ENCODE measurements at regions not wholly inside any gene's neighbourhood (a gene's known extent, or its start where the extent isn't known, plus 50 kb on each side); places are given as distances from the start of the nearest gene placed in this dataset.

- H3K27me3 ChIP-seq (ENCODE audit: insufficient read depth, low read length): no peaks in the 10 kb centered on the region
- H3K36me3 ChIP-seq (ENCODE audit: insufficient read depth, low read length): no peaks in the 10 kb centered on the region
- no peak overlapping the region for H3K4me3 ChIP-seq (ENCODE audit: low read length)
- peaks cover under 1% of the 10 kb centered on the region for H3K4me1 ChIP-seq (ENCODE audit: insufficient read depth, low read length)
- no peak overlapping the region for H2AFZ ChIP-seq (ENCODE audit: low read depth, low read length)
- no peaks in the 10 kb centered on the region for H3K9me3 ChIP-seq (ENCODE audit: low read length)
Measured at GRCh38 chr1:208829595-208829994, 585.4 kb upstream of the PLXNA2 start.

- peaks cover 6% of the 10 kb centered on the region for H3K4me1 ChIP-seq (ENCODE audit: insufficient read depth, low read length)
- H3K27me3 ChIP-seq (ENCODE audit: insufficient read depth, low read length): no peaks in the 10 kb centered on the region
- H3K4me3 ChIP-seq (ENCODE audit: low read length): no peak overlapping the region
- H3K36me3 ChIP-seq (ENCODE audit: insufficient read depth, low read length): no peaks in the 10 kb centered on the region
- H3K9me3 ChIP-seq (ENCODE audit: low read length): no peaks in the 10 kb centered on the region
- no peak overlapping the region for H2AFZ ChIP-seq (ENCODE audit: low read depth, low read length)
Measured at GRCh38 chr1:208834381-208835096, 590.4 kb upstream of the PLXNA2 start.

- H3K9me3 ChIP-seq (ENCODE audit: low read length): no peaks in the 10 kb centered on the region
- no peaks in the 10 kb centered on the region for H3K27me3 ChIP-seq (ENCODE audit: insufficient read depth, low read length)
- no peaks in the 10 kb centered on the region for H3K36me3 ChIP-seq (ENCODE audit: insufficient read depth, low read length)
- H3K4me3 ChIP-seq (ENCODE audit: low read length): no peak overlapping the region
- H3K4me1 ChIP-seq (ENCODE audit: insufficient read depth, low read length): peaks cover 6% of the 10 kb centered on the region
- no peak overlapping the region for H2AFZ ChIP-seq (ENCODE audit: low read depth, low read length)
Measured at GRCh38 chr1:208835097-208835463, 590.9 kb upstream of the PLXNA2 start.

GRCh38 chr1:208835781-208836180 is 591.6 kb upstream of the PLXNA2 start:
- H3K4me1 ChIP-seq (ENCODE audit: insufficient read depth, low read length): peaks cover 6% of the 10 kb centered on the region
- H2AFZ ChIP-seq (ENCODE audit: low read depth, low read length): no peak overlapping the region
- H3K9me3 ChIP-seq (ENCODE audit: low read length): no peaks in the 10 kb centered on the region
- H3K36me3 ChIP-seq (ENCODE audit: insufficient read depth, low read length): no peaks in the 10 kb centered on the region
- H3K4me3 ChIP-seq (ENCODE audit: low read length): no peak overlapping the region
- H3K27me3 ChIP-seq (ENCODE audit: insufficient read depth, low read length): no peaks in the 10 kb centered on the region

DNA sequence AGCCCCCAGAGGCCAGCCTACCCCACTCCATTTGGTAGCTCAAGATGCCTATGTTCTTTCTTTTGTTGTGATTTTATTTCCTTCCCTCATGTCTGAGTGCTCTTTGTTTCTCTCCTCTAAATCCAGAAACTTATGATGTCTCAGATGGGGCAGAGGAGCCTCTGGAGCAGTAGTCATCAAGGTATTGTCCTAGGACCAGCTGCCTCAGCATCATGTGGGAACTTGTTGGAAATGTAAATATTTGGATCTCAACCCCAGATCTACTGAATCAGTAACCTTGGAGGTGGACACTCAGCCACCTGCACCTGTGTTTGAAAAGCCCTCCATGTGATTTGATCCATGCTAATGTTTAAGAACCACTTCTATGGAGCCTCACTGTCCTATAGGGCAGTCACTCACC is 593.1 kb upstream of the PLXNA2 start:
- H3K36me3 ChIP-seq (ENCODE audit: insufficient read depth, low read length): no peaks in the 10 kb centered on the region
- no peaks in the 10 kb centered on the region for H3K9me3 ChIP-seq (ENCODE audit: low read length)
- no peak overlapping the region for H3K4me3 ChIP-seq (ENCODE audit: low read length)
- peaks cover 6% of the 10 kb centered on the region for H3K4me1 ChIP-seq (ENCODE audit: insufficient read depth, low read length)
- no peak overlapping the region for H2AFZ ChIP-seq (ENCODE audit: low read depth, low read length)
- H3K27me3 ChIP-seq (ENCODE audit: insufficient read depth, low read length): no peaks in the 10 kb centered on the region

DNA sequence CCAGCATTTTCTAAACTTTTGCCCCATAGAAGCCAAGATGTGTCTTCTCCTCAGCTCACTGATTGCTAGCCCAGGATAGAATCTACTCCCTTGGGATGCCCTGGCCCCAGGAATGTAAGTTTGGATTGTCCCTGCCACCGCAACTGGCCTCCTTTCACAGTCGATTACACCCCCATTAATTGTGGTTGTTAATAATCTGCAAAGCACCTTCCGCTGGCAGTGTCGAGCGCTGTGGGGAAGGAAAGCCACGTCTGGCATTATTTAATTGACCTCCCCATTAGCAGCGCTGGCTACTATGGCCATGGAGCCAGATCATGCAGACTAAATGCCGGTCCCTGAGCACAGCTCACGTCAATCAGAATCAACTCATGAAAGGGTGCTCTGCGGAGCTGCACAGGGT is 597.3 kb upstream of the PLXNA2 start:
- H3K36me3 ChIP-seq (ENCODE audit: insufficient read depth, low read length): no peaks in the 10 kb centered on the region
- H2AFZ ChIP-seq (ENCODE audit: low read depth, low read length): no peak overlapping the region
- H3K4me1 ChIP-seq (ENCODE audit: insufficient read depth, low read length): no peaks in the 10 kb centered on the region
- H3K4me3 ChIP-seq (ENCODE audit: low read length): no peak overlapping the region
- H3K9me3 ChIP-seq (ENCODE audit: low read length): no peaks in the 10 kb centered on the region
- no peaks in the 10 kb centered on the region for H3K27me3 ChIP-seq (ENCODE audit: insufficient read depth, low read length)

- H2AFZ ChIP-seq (ENCODE audit: low read depth, low read length): no peak overlapping the region
- no peaks in the 10 kb centered on the region for H3K27me3 ChIP-seq (ENCODE audit: insufficient read depth, low read length)
- H3K9me3 ChIP-seq (ENCODE audit: low read length): no peaks in the 10 kb centered on the region
- no peak overlapping the region for H3K4me3 ChIP-seq (ENCODE audit: low read length)
- no peaks in the 10 kb centered on the region for H3K36me3 ChIP-seq (ENCODE audit: insufficient read depth, low read length)
- no peaks in the 10 kb centered on the region for H3K4me1 ChIP-seq (ENCODE audit: insufficient read depth, low read length)
Measured at GRCh38 chr1:208842451-208842850, 598.3 kb upstream of the PLXNA2 start.

GRCh38 chr1:208844158-208844557 is 600.0 kb upstream of the PLXNA2 start:
- no peak overlapping the region for H3K4me3 ChIP-seq (ENCODE audit: low read length)
- H3K36me3 ChIP-seq (ENCODE audit: insufficient read depth, low read length): no peaks in the 10 kb centered on the region
- no peaks in the 10 kb centered on the region for H3K27me3 ChIP-seq (ENCODE audit: insufficient read depth, low read length)
- no peak overlapping the region for H2AFZ ChIP-seq (ENCODE audit: low read depth, low read length)
- H3K9me3 ChIP-seq (ENCODE audit: low read length): no peaks in the 10 kb centered on the region
- no peaks in the 10 kb centered on the region for H3K4me1 ChIP-seq (ENCODE audit: insufficient read depth, low read length)

- Histone ChIP-seq H3K4me1 (ENCODE audit: insufficient read depth, low read length) (no peaks in the 10 kb centered on the region), H3K27me3 (ENCODE audit: insufficient read depth, low read length) (no peaks in the 10 kb centered on the region), H3K36me3 (ENCODE audit: insufficient read depth, low read length) (no peaks in the 10 kb centered on the region)
Measured at GRCh38 chr1:208848854-208849253, 604.7 kb upstream of the PLXNA2 start.

DNA sequence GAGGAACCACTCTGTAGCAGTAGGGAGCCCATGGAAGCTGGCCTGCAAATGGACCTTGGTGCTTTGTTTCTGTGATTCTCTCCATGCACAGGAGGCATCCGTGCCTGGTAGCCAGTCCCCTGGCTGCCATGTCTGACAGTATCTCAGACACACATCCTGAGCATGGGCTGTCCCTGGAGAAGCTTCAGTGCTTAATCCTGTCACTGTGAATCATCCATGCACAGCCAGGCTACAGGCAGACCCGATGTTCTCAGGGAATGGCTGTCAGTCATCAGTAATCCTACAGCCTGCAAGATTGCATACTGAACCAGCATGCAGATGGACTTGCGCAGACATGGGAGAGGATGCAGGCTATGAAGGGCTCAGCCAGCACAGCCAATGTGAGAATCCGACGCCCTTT is 606.3 kb upstream of the PLXNA2 start:
- no peaks in the 10 kb centered on the region for H3K36me3 ChIP-seq (ENCODE audit: insufficient read depth, low read length)

More at GRCh38 chr1:208848854-208849253, 604.7 kb upstream of the PLXNA2 start:
- no peak overlapping the region for H2AFZ ChIP-seq (ENCODE audit: low read depth, low read length)
- H3K4me3 ChIP-seq (ENCODE audit: low read length): no peak overlapping the region
- no peaks in the 10 kb centered on the region for H3K9me3 ChIP-seq (ENCODE audit: low read length)

GRCh38 chr1:208851366-208851765 is 607.2 kb upstream of the PLXNA2 start:
- no peaks in the 10 kb centered on the region for H3K27me3 ChIP-seq (ENCODE audit: insufficient read depth, low read length)
- H3K4me1 ChIP-seq (ENCODE audit: insufficient read depth, low read length): no peaks in the 10 kb centered on the region
- H3K36me3 ChIP-seq (ENCODE audit: insufficient read depth, low read length): no peaks in the 10 kb centered on the region
- no peaks in the 10 kb centered on the region for H3K9me3 ChIP-seq (ENCODE audit: low read length)
- H3K4me3 ChIP-seq (ENCODE audit: low read length): no peak overlapping the region
- H2AFZ ChIP-seq (ENCODE audit: low read depth, low read length): no peak overlapping the region

More for the DNA sequence above, 606.3 kb upstream of the PLXNA2 start:
- Histone ChIP-seq H3K27me3 (ENCODE audit: insufficient read depth, low read length) (no peaks in the 10 kb centered on the region), H3K4me1 (ENCODE audit: insufficient read depth, low read length) (no peaks in the 10 kb centered on the region), H2AFZ (ENCODE audit: low read depth, low read length) (no peak overlapping the region), H3K9me3 (ENCODE audit: low read length) (no peaks in the 10 kb centered on the region), H3K4me3 (ENCODE audit: low read length) (no peak overlapping the region)

DNA sequence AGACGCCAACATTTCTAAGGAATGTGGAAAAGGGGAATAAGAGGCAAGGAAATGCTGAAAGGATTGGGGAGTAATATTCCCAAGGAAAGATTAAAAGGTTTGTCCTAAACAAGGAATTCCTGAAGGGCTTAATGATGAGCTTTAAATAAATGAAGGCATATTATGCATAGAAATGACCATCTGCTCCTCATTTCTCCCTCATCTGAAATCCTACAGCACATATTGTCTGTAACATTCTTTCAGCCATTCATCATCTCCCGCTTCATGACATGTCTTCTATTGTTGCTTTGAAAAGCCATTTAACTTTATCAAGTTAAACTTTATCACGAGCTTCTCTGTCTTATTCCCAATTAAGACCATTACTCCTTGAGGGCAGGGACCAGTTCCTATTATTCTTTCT is 608.7 kb upstream of the PLXNA2 start:
- no peaks in the 10 kb centered on the region for H3K9me3 ChIP-seq (ENCODE audit: low read length)
- H2AFZ ChIP-seq (ENCODE audit: low read depth, low read length): no peak overlapping the region
- no peaks in the 10 kb centered on the region for H3K27me3 ChIP-seq (ENCODE audit: insufficient read depth, low read length)
- H3K4me1 ChIP-seq (ENCODE audit: insufficient read depth, low read length): no peaks in the 10 kb centered on the region
- H3K36me3 ChIP-seq (ENCODE audit: insufficient read depth, low read length): no peaks in the 10 kb centered on the region
- no peak overlapping the region for H3K4me3 ChIP-seq (ENCODE audit: low read length)

DNA sequence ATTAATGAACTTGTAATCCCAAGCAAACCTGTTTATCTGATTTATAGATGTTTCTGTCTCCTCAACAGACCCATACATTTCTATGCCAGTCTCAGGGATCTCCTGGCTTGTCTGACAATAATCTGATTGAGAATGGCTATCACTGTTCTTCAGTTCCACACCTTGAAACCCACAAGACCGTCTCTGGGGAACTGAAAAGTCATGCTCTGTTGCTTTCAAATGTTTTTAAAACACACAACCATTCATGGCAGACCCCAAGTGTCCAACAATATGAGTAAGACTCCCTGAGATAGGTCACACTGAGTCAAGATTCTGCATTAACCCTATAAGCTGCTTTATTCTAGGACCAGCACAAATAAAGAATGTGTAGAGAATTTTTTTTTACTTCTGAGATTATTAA is 611.2 kb upstream of the PLXNA2 start:
- Histone ChIP-seq H3K4me3 (ENCODE audit: low read length) (no peak overlapping the region), H2AFZ (ENCODE audit: low read depth, low read length) (no peak overlapping the region), H3K36me3 (ENCODE audit: insufficient read depth, low read length) (no peaks in the 10 kb centered on the region), H3K4me1 (ENCODE audit: insufficient read depth, low read length) (no peaks in the 10 kb centered on the region), H3K27me3 (ENCODE audit: insufficient read depth, low read length) (no peaks in the 10 kb centered on the region), H3K9me3 (ENCODE audit: low read length) (no peaks in the 10 kb centered on the region)

DNA sequence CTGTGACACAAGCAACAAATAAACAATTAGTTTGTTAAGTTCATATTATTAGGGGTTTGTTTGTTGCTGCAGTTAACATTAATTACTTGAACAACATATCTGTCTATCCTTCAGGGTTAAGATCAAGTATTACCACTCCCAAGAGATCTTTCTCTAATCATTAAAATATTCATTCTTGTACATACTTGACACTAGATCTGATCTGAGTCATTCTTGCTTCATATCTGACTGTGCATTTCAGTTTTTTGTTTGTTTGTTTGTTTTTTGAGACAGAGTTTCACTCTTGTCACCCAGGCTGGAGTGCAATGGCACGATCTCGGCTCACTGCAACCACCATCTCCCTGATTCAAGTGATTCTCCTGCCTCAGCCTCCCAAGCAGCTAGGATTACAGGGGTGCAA is 613.3 kb upstream of the PLXNA2 start:
- Histone ChIP-seq H3K27me3 (ENCODE audit: insufficient read depth, low read length) (no peaks in the 10 kb centered on the region), H3K4me1 (ENCODE audit: insufficient read depth, low read length) (no peaks in the 10 kb centered on the region), H3K9me3 (ENCODE audit: low read length) (no peaks in the 10 kb centered on the region), H3K4me3 (ENCODE audit: low read length) (no peak overlapping the region), H3K36me3 (ENCODE audit: insufficient read depth, low read length) (no peaks in the 10 kb centered on the region), H2AFZ (ENCODE audit: low read depth, low read length) (no peak overlapping the region)
